HG02852 (cell line): ENCODE measurements at regions not wholly inside any gene's neighbourhood (a gene's known extent, or its start where the extent isn't known, plus 50 kb on each side); places are given as distances from the start of the nearest gene placed in this dataset.
A peak's percentile ranks its signal among the peaks of the same experiment; 100 is the strongest.
"Not testable (repeated sequence)": the region's sequence is repeated elsewhere in the genome, so short reads cannot be mapped to it uniquely, and the experiment has no call there.

ENCODE experiments used
- ATAC-seq: cut with Tn5 transposase; IDR thresholded peaks from one replicate; pipeline ENCODE4 v1.9.1; 2021; ENCODE audit warnings: mild to moderate bottlenecking, moderate library complexity; ENCODE audit not compliant: unreplicated experiment

DNA sequence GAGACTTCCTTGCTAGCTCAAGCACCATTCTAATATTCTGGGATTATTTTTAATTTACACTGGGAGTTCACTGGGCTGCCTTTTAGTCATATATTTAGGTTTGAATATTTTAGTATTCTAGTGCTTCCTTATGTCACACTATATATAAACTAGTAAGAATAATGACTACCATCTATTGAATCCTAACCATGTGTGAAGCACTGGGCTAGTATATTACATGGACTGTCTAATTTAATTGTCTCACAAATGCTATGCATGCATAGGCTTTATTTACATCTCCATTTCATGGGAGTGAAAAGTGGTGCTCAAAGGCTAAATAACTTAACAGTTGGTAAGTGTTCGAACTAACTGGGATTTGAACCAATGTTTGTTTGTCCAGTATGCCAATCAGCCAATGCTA, 272.4 kb downstream of the RND3 start:
- ATAC-seq: no peak

GRCh38 chr2:150214626-150215025, 272.8 kb downstream of the RND3 start:
- ATAC-seq: no peak

DNA sequence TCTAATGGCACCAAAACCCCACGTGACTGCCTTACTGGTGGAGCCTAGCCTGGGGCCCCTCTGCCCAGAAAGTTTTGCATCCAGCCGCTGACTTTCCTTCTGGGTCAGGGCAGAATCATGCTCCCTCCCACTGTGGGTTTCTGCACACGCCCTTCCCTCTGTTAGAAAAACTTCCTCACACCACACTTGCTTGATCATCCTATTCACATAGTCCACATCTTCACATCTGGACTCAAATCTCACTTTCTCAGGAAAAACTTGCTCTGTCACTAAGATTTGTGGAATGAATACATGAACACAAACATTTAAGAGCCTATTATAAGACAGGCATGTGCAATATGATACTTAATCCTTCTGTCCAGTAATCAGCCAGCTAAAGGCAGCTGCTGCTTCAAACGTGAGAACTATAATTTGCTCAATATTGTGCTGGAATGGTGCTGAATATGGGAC, 274.7 kb downstream of the RND3 start:
- ATAC-seq: no peak

GRCh38 chr2:150211164-150211631, 276.3 kb downstream of the RND3 start:
- ATAC-seq: no peak

GRCh38 chr2:150209746-150210145, 277.7 kb downstream of the RND3 start:
- ATAC-seq: no peak

- ATAC-seq: no peak
These were observed 278.8 kb downstream of the RND3 start for GRCh38 chr2:150208689-150209088.

DNA sequence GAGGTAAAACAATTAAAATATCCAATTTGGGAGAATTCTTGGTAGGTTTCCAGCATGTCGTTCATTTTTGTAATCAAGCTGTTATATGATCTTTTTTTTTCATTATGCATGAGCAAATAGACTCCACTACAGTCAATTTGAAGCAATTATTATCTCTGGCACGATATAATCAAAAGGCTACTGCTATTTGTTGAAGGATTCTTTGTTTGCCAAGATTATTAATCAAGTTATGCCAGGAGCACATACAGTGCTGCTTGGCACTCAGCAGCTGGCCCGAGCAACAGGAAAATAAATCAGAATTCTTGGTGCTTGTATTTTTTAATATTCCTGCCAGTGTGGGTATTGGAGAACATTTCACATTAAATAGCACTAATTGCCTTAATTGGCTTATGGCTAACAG, 279.5 kb downstream of the RND3 start:
- no peak for ATAC-seq

- no peak for ATAC-seq
These were observed 283.0 kb downstream of the RND3 start for GRCh38 chr2:150204451-150204850.

GRCh38 chr2:150194816-150195215, 292.7 kb downstream of the RND3 start:
- ATAC-seq: not testable (repeated sequence)

- ATAC-seq: no peak
These were observed 294.8 kb downstream of the RND3 start for GRCh38 chr2:150192701-150193100.

DNA sequence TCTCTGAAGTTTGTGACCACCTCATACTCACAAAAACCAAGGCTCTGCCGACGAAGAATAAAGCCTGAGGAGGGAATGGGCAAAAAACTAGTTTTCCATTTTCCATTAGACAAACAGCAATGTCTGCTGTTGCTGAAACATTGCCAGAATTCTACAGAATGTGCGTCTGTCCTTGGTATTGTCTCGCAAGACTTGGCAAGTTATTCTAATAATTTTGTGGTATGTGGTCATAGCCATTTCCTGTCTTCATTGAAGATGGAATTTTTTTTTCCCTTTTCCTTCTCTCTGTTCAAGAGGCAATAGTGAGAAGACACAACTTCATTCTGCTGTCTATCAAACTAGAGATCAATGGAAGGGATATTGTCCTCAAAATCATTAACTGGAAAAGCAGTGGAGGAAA, 296.1 kb downstream of the RND3 start:
- no peak for ATAC-seq

DNA sequence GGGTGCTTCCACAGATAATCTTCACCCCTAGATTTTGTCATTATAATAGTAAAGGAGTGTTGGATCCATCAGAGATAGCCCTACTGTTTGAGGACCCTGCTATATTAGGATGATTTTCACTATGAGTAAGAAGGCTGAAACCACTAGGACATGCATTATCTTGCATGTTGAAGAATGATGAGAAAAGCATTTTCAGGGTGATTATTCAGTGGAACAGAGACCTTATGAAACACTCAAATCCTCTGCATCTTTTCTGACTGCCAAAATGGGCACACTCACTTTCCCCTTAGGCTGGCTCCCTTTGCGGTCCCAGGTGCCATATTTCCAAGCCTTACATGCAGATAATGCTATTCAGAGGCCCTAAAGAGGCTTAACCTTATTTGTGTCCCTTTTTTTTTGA, 296.9 kb downstream of the RND3 start:
- ATAC-seq: no peak

- no peak for ATAC-seq
These were observed 298.7 kb downstream of the RND3 start for GRCh38 chr2:150188800-150189199.

GRCh38 chr2:150188177-150188576, 299.3 kb downstream of the RND3 start:
- ATAC-seq: no peak

DNA sequence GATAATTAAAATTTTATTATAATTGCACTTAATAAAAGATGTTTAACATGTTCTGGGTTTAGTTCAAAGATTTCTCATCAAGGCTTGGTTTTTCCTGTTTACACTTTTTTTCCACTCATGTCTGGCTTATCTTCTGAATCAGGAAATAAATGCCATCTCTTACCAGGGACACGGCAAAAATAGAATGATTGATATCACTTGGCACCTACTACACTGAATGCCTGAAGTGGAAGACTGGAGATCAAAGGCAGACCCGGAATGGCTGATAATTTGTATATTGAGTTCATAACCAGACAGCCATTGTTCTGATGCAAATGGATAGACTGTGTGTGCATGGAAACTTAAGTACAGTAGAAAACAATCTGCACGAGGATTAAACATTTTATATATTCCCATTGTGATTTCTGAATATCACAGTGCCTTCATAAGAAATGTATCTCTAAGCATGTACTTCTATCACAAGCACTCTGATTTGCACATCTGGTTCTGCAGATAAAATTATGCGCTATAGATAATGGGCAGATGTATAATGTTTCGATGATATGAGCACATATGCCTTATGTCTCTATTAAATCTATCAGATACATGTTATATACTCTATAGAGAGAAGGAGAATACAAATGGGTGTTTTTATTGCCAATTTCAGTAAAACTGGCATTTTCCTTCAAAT, 304.8 kb downstream of the RND3 start:
- ATAC-seq: no peak

GRCh38 chr2:150178591-150178990, 308.9 kb downstream of the RND3 start:
- no peak for ATAC-seq

DNA sequence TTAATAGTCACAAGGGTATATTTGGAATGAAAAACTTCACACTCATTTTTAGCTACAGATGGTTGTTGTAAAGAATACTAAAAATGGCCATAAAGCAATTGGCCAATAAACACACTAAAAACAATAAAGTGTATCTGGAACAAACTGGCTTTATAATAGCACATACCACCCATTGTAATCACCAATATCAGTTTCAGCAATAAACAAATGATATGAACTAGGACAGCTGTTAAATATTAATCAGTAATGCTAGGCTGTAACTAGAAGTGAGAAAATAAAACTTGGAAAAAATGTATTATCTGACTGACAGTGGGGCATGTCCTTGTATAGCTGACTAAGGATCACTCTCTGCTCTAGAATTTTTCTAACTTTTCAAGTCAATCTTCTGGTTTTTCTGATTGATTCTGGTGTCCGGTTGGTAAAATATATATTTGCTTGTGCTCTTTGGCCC, 312.5 kb downstream of the RND3 start:
- ATAC-seq: no peak

- no peak for ATAC-seq
These were observed 313.2 kb downstream of the RND3 start for GRCh38 chr2:150174056-150174805.

DNA sequence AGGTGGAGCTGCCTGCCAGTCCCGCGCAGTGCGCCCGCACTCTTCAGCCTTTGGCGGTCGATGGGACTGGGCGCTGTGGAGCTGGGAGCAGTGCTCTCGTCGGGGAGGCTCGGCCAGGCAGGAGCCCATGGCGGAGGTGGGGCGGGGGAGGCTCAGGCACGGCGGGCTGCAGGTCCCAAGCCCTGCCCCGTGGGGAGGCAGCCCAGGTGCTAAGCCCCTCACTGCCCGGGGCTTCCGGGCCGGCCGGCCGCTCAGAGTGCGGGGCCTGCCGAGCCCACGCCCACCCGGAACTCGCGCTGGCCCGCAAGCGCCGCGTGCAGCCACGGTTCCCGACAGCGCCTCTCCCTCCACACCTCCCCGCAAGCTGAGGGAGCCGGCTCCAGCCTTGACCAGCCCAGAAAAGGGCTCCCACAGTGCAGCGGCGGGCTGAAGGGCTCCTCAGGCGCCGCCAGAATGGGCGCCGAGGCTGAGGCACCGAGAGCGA, 316.4 kb downstream of the RND3 start:
- no peak for ATAC-seq

DNA sequence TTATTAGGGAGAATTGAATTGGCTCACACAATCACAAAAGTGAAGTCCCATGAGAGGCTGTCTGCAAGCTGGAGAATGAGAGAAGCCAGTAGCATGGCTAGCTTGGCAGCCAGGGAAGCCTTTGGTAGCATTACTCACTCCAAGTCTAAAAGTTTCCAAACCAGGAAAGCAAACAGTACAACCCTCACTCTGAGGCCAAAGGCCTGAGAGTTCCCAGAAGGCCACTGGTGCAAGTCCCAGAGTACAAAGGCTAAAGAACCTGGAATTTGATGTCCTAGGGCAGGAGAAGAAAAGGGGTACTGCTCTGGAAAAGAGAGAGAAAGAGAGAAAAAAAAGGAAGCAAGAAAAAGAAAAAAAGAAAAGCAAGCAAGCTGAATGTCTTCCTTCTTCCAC, 318.2 kb downstream of the RND3 start:
- ATAC-seq: no peak

- ATAC-seq: no peak
These were observed 318.8 kb downstream of the RND3 start for GRCh38 chr2:150168595-150169236.

- peak; percentile 99 for ATAC-seq
These were observed 319.8 kb downstream of the RND3 start for GRCh38 chr2:150167711-150168110.
